Naive thymus-derived CD4-positive, alpha-beta T cell (primary cell): ENCODE measurements at regions not wholly inside any gene's neighbourhood (a gene's known extent, or its start where the extent isn't known, plus 50 kb on each side); places are given as distances from the start of the nearest gene placed in this dataset.

Source experiments
- ATAC-seq: fragments of 150-1000 bp; cut with Tn5 transposase; 2 replicates; pipeline ENCODE4 v1.10.0; 2021; ENCODE audit warnings: mild to moderate bottlenecking, moderate library complexity
- CTCF ChIA-PET: fragments of 350-600 bp; sonication (Branson Sonifier 250); formaldehyde crosslinking; loops from one replicate; lab custom pipeline; 2021; ENCODE audit warnings: antibody characterized with exemption; lab: Charles Lee
- POLR2A ChIA-PET: fragments of 350-600 bp; sonication (Branson Sonifier 250); formaldehyde crosslinking; loops from one replicate; lab custom pipeline; 2021; ENCODE audit warnings: antibody characterized with exemption, inconsistent platforms; lab: Charles Lee
- DNase-seq, 9 donors: peaks; one replicate each; pipeline versions ENCODE4 v3.0.0 to v3.0.0-alpha.2; 2020 to 2022; ENCODE audit warnings: mixed read lengths in 1 of 9
- H3K27ac ChIP-seq: one replicate; pipeline ENCODE4 v1.7.0; 2013; ENCODE audit warnings: mild to moderate bottlenecking, low read depth, low read length, moderate library complexity
- H3K27me3 ChIP-seq, 2 donors: one replicate each; pipeline ENCODE4 v1.7.0; 2013; ENCODE audit warnings: low read length in 2 of 2, mild to moderate bottlenecking in 2 of 2, moderate library complexity in 2 of 2; ENCODE audit not compliant: control insufficient read depth in 2 of 2, insufficient read depth in 2 of 2
- H3K36me3 ChIP-seq, 3 experiments: 1 replicate in 2 of 3; 2 replicates in 1 of 3; pipeline ENCODE4 v1.7.0; 2013; ENCODE audit warnings: low read length in 3 of 3, mild to moderate bottlenecking in 3 of 3, moderate library complexity in 1 of 3; ENCODE audit not compliant: insufficient read depth in 3 of 3, control insufficient read depth in 2 of 3
- H3K4me1 ChIP-seq, 2 donors: one replicate each; pipeline ENCODE4 v1.7.0; 2013; ENCODE audit warnings: low read length in 2 of 2, mild to moderate bottlenecking in 2 of 2, moderate library complexity in 1 of 2; ENCODE audit not compliant: control insufficient read depth in 2 of 2, insufficient read depth in 2 of 2
- H3K4me3 ChIP-seq: 2 replicates; pipeline ENCODE4 v1.7.0; 2013; ENCODE audit warnings: mild to moderate bottlenecking, low read length
- H3K9me3 ChIP-seq, 3 experiments: 1 replicate in 2 of 3; 2 replicates in 1 of 3; pipeline ENCODE4 v1.7.0; 2013; ENCODE audit warnings: low read length in 3 of 3; ENCODE audit not compliant: control insufficient read depth in 2 of 3
- H3K27ac Mint-ChIP-seq, 9 donors: one replicate each; pipeline ENCODE4 v1.8.0; 2020 to 2022; ENCODE audit warnings: mixed read lengths in 9 of 9, mild to moderate bottlenecking in 8 of 9, moderate library complexity in 5 of 9, inconsistent platforms in 2 of 9
- H3K27me3 Mint-ChIP-seq, 5 donors: one replicate each; pipeline ENCODE4 v1.8.0; 2021 to 2022; ENCODE audit warnings: mixed read lengths in 5 of 5, mild to moderate bottlenecking in 1 of 5
- H3K36me3 Mint-ChIP-seq, 5 donors: one replicate each; pipeline ENCODE4 v1.8.0; 2020 to 2022; ENCODE audit warnings: mixed read lengths in 5 of 5, mild to moderate bottlenecking in 3 of 5, inconsistent platforms in 1 of 5
- H3K4me1 Mint-ChIP-seq, 7 donors: one replicate each; pipeline ENCODE4 v1.8.0; 2020 to 2022; ENCODE audit warnings: mixed read lengths in 7 of 7, mild to moderate bottlenecking in 3 of 7, inconsistent platforms in 1 of 7
- H3K4me3 Mint-ChIP-seq, 10 donors: one replicate each; pipeline ENCODE4 v1.8.0; 2020 to 2022; ENCODE audit warnings: mild to moderate bottlenecking in 10 of 10, mixed read lengths in 10 of 10, moderate library complexity in 6 of 10, inconsistent platforms in 2 of 10
- H3K9me3 Mint-ChIP-seq, 11 donors: one replicate each; pipeline ENCODE4 v1.8.0; 2020 to 2022; ENCODE audit warnings: mixed read lengths in 11 of 11, mild to moderate bottlenecking in 4 of 11, inconsistent platforms in 1 of 11, moderate library complexity in 1 of 11
- intact Hi-C, 2 donors: fragments of 100-400 bp; cut with micrococcal nuclease; formaldehyde crosslinking; loops; one replicate each; pipeline ENCODE4 v1.15.1; 2023

- no peak overlapping the region for H3K27ac ChIP-seq
- CTCF ChIA-PET: no interaction called here
- no peak for DNase-seq
- Mint-ChIP-seq H3K4me1 (no peaks in the 10 kb centered on the region), H3K27me3 (no peaks in the 10 kb centered on the region), H3K9me3 (peaks cover 0 to 11% (median 3%) of the 10 kb centered on the region in 11 donors), H3K27ac (no peak overlapping the region), H3K4me3 (no peak overlapping the region), H3K36me3 (no peaks in the 10 kb centered on the region)
- H3K4me3 ChIP-seq: no peak overlapping the region
- no peaks in the 10 kb centered on the region for H3K9me3 ChIP-seq
- intact Hi-C loops: no loop called here
- no peaks in the 10 kb centered on the region for H3K27me3 ChIP-seq
- H3K36me3 ChIP-seq: no peaks in the 10 kb centered on the region
- no peaks in the 10 kb centered on the region for H3K4me1 ChIP-seq
- POLR2A ChIA-PET: no interaction called here
- ATAC-seq: no peak
These were observed 491.7 kb upstream of the NXPH2 start for GRCh38 chr2:139271879-139272278.

- Histone ChIP-seq H3K27ac (no peak overlapping the region), H3K36me3 (no peaks in the 10 kb centered on the region), H3K4me3 (no peak overlapping the region), H3K27me3 (no peaks in the 10 kb centered on the region), H3K4me1 (no peaks in the 10 kb centered on the region), H3K9me3 (no peaks in the 10 kb centered on the region)
- Mint-ChIP-seq H3K4me1 (no peaks in the 10 kb centered on the region), H3K9me3 (peaks cover 0 to 18% (median 7%) of the 10 kb centered on the region in 11 donors), H3K27ac (no peak overlapping the region), H3K27me3 (no peaks in the 10 kb centered on the region), H3K4me3 (no peak overlapping the region), H3K36me3 (no peaks in the 10 kb centered on the region)
- DNase-seq (no peak), ATAC-seq (no peak)
- CTCF ChIA-PET: no interaction called here
- intact Hi-C loops: no loop called here
- POLR2A ChIA-PET: no interaction called here
These were observed 491.0 kb upstream of the NXPH2 start for GRCh38 chr2:139271149-139271548.

- peaks cover 0 to 13% (median 6%) of the 10 kb centered on the region in 11 donors for H3K9me3 Mint-ChIP-seq
- no peaks in the 10 kb centered on the region for H3K27me3 ChIP-seq
- POLR2A ChIA-PET: no interaction called here
These were observed 479.9 kb upstream of the NXPH2 start for GRCh38 chr2:139260052-139260430.

GRCh38 chr2:139259422-139260051, 479.3 kb upstream of the NXPH2 start:
- no peaks in the 10 kb centered on the region for H3K27me3 Mint-ChIP-seq
- intact Hi-C loops: no loop called here
- H3K36me3 ChIP-seq: no peaks in the 10 kb centered on the region
- no peak overlapping the region for H3K27ac ChIP-seq
- peaks cover 0 to 13% (median 6%) of the 10 kb centered on the region in 11 donors for H3K9me3 Mint-ChIP-seq
- ChIA-PET POLR2A (no interaction called here), CTCF (no interaction called here)
- no peaks in the 10 kb centered on the region for H3K4me1 ChIP-seq
- no peak for DNase-seq
- H3K4me3 ChIP-seq: no peak overlapping the region
- no peaks in the 10 kb centered on the region for H3K36me3 Mint-ChIP-seq
- no peaks in the 10 kb centered on the region for H3K4me1 Mint-ChIP-seq
- no peaks in the 10 kb centered on the region for H3K9me3 ChIP-seq
- no peaks in the 10 kb centered on the region for H3K27me3 ChIP-seq
- H3K4me3 Mint-ChIP-seq: no peak overlapping the region
- no peak for ATAC-seq
- no peak overlapping the region for H3K27ac Mint-ChIP-seq

More at GRCh38 chr2:139260052-139260430, 479.9 kb upstream of the NXPH2 start:
- Histone ChIP-seq H3K4me3 (no peak overlapping the region), H3K4me1 (no peaks in the 10 kb centered on the region), H3K9me3 (no peaks in the 10 kb centered on the region), H3K36me3 (no peaks in the 10 kb centered on the region), H3K27ac (no peak overlapping the region)
- Mint-ChIP-seq H3K27me3 (no peaks in the 10 kb centered on the region), H3K4me3 (no peak overlapping the region), H3K36me3 (no peaks in the 10 kb centered on the region), H3K4me1 (no peaks in the 10 kb centered on the region), H3K27ac (no peak overlapping the region)
- CTCF ChIA-PET: no interaction called here
- ATAC-seq (no peak), DNase-seq (no peak)
- intact Hi-C loops: no loop called here

GRCh38 chr2:139241286-139241685, 461.1 kb upstream of the NXPH2 start:
- H3K4me3 ChIP-seq: no peak overlapping the region
- H3K27ac ChIP-seq: no peak overlapping the region
- no peaks in the 10 kb centered on the region for H3K9me3 ChIP-seq
- no peak for DNase-seq
- ChIA-PET CTCF (no interaction called here), POLR2A (no interaction called here)
- no peaks in the 10 kb centered on the region for H3K4me1 Mint-ChIP-seq
- no peaks in the 10 kb centered on the region for H3K27me3 Mint-ChIP-seq
- intact Hi-C loops: no loop called here
- H3K4me3 Mint-ChIP-seq: no peak overlapping the region
- no peaks in the 10 kb centered on the region for H3K36me3 Mint-ChIP-seq
- H3K9me3 Mint-ChIP-seq: peaks cover 0 to 18% (median 6%) of the 10 kb centered on the region in 11 donors
- no peak overlapping the region for H3K27ac Mint-ChIP-seq
- no peaks in the 10 kb centered on the region for H3K36me3 ChIP-seq
- no peaks in the 10 kb centered on the region for H3K27me3 ChIP-seq
- ATAC-seq: no peak
- H3K4me1 ChIP-seq: no peaks in the 10 kb centered on the region

GRCh38 chr2:139237023-139237422, 456.8 kb upstream of the NXPH2 start:
- no peaks in the 10 kb centered on the region for H3K36me3 Mint-ChIP-seq
- Histone ChIP-seq H3K4me1 (no peaks in the 10 kb centered on the region), H3K27me3 (no peaks in the 10 kb centered on the region), H3K9me3 (no peaks in the 10 kb centered on the region), H3K4me3 (no peak overlapping the region), H3K36me3 (no peaks in the 10 kb centered on the region), H3K27ac (no peak overlapping the region)
- DNase-seq: no peak
- peaks cover 0 to 13% (median 3%) of the 10 kb centered on the region in 11 donors for H3K9me3 Mint-ChIP-seq
- ChIA-PET CTCF (no interaction called here), POLR2A (no interaction called here)
- no peak overlapping the region for H3K4me3 Mint-ChIP-seq
- no peaks in the 10 kb centered on the region for H3K4me1 Mint-ChIP-seq
- intact Hi-C loops: no loop called here
- H3K27ac Mint-ChIP-seq: no peak overlapping the region
- no peak for ATAC-seq
- no peaks in the 10 kb centered on the region for H3K27me3 Mint-ChIP-seq

- H3K36me3 Mint-ChIP-seq: no peaks in the 10 kb centered on the region
- Histone ChIP-seq H3K27ac (no peak overlapping the region), H3K27me3 (no peaks in the 10 kb centered on the region), H3K4me1 (no peaks in the 10 kb centered on the region), H3K36me3 (no peaks in the 10 kb centered on the region), H3K9me3 (no peaks in the 10 kb centered on the region), H3K4me3 (no peak overlapping the region)
- ChIA-PET POLR2A (no interaction called here), CTCF (no interaction called here)
- H3K9me3 Mint-ChIP-seq: peaks cover 0 to 13% (median 3%) of the 10 kb centered on the region in 11 donors
- DNase-seq (no peak), ATAC-seq (no peak)
- no peak overlapping the region for H3K27ac Mint-ChIP-seq
- H3K4me1 Mint-ChIP-seq: no peaks in the 10 kb centered on the region
- no peak overlapping the region for H3K4me3 Mint-ChIP-seq
- H3K27me3 Mint-ChIP-seq: no peaks in the 10 kb centered on the region
- intact Hi-C loops: no loop called here
These were observed 450.7 kb upstream of the NXPH2 start for GRCh38 chr2:139230881-139231280.
